ENCODE measurements at regions not wholly inside any gene's neighbourhood (a gene's known extent, or its start where the extent isn't known, plus 50 kb on each side); places are given as distances from the start of the nearest gene placed in this dataset.
A peak's percentile ranks its signal among the peaks of the same experiment; 100 is the strongest.
"Not testable (repeated sequence)": the region's sequence is repeated elsewhere in the genome, so short reads cannot be mapped to it uniquely, and the experiment has no call there.

DNA sequence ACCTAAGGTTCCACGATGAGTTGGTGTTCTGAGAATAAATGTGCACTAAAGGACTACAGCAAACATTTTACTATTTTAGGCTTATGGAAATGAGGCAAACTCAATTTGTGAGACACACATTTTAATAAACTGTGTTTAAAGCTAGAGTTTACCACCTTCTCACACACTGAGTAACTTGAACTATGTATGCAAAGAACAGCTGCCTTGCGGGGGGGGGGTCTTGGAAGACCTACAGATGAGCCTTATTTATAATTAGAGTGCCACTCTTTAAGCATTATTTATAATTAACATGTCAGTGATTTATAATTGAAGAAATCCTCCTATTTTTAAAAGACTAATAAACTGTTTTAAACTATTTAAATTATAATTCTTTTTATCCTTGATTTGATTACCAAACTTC, 300.4 kb downstream of the DLEU7 start:
- TF ChIP-seq CTCF (IDR thresholded peaks at IDR 0.05) (no peak), POLR2A (IDR thresholded peaks at IDR 0.05) (no peak), POLR2AphosphoS5 (IDR thresholded peaks at IDR 0.05) (no peak)
- DNase-seq (no peak), ATAC-seq (ENCODE audit: low FRiP score in 2 of 2) (no peak)
- peaks cover 0 to under 1% (median 0%) of the 10 kb centered on the region in 4 donors for H3K9me3 ChIP-seq
- no peaks in the 10 kb centered on the region for H3K36me3 ChIP-seq
- WGBS, 2 donors = 57 to 74% methylated on average over 2 of the region's 2 CpGs
- H3K27me3 ChIP-seq = no peaks in the 10 kb centered on the region
- H3K27ac ChIP-seq = no peak overlapping the region
- H3K4me3 ChIP-seq = no peak overlapping the region
- peaks cover 0 to 6% (median 0%) of the 10 kb centered on the region in 4 donors for H3K4me1 ChIP-seq

DNA sequence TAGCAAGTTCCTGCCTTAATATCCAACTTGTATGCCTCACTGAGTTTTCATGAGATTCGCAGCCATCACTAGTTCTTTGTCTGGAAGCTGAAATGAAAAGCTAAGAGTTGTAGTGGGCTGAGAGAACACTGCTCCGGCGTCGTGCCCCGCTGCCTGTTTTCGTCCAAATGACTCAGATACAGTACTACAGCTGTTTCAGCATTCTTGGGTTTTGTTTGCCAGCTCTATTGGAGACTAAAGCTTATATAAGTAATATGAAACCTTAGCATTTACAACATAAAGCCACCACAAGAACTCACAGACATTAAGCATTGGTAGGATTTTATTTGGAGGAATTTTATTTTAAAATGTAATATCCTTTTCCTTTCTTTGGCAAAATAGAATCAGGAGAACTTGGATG, 299.7 kb downstream of the DLEU7 start:
- Histone ChIP-seq H3K27me3 (no peaks in the 10 kb centered on the region), H3K9me3 (no peaks in the 10 kb centered on the region), H3K27ac (no peak overlapping the region), H3K36me3 (no peaks in the 10 kb centered on the region), H3K4me1 (peaks cover 0 to 6% (median 0%) of the 10 kb centered on the region in 4 donors), H3K4me3 (no peak overlapping the region)
- 68 to 74% methylated on average over 6 of the region's 6 CpGs for WGBS, 2 donors
- ATAC-seq (ENCODE audit: low FRiP score in 2 of 2) (no peak), DNase-seq (peak in 1 of 2 donors; percentile 33)
- TF ChIP-seq EP300 (IDR thresholded peaks at IDR 0.05) = no peak
- no peak for TF ChIP-seq CTCF (IDR thresholded peaks at IDR 0.05)
- no peak for TF ChIP-seq POLR2AphosphoS5 (IDR thresholded peaks at IDR 0.05)

DNA sequence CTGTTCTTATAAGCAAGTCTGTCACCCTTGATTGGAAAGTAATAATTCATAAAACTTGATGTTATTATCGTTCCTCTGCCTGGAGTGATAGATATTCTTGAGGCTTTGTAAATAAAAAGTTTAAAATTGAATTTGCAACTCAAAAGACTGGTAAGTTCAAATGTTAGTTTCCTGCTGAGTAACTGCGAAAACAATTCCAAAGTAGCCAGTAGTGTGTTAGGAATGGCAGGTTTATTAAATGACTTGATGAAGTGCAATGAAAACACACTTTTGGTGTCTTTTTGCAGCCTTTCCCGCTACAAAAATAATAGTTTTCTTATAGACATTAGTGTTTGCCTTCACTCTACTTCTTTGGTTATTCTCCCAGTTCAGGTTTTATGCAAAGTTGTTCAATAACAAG, 299.3 kb downstream of the DLEU7 start:
- no peaks in the 10 kb centered on the region for H3K27me3 ChIP-seq
- WGBS, 2 donors = 79 to 83% methylated on average over 3 of the region's 3 CpGs

GRCh38 chr13:50547175-50547574, 296.3 kb downstream of the DLEU7 start:
- H3K9me3 ChIP-seq; H3K27ac ChIP-seq; H3K36me3 ChIP-seq; ATAC-seq (ENCODE audit: low FRiP score in 2 of 2); DNase-seq; H3K4me1 ChIP-seq; H3K4me3 ChIP-seq; H3K27me3 ChIP-seq: not testable (repeated sequence)
- WGBS, 2 donors = 75 to 100% methylated on average over 1 to 2 of the region's 2 CpGs

More for the DNA sequence above, 299.3 kb downstream of the DLEU7 start:
- Histone ChIP-seq H3K4me1 (peaks cover 0 to 4% (median 0%) of the 10 kb centered on the region in 4 donors), H3K9me3 (no peaks in the 10 kb centered on the region), H3K4me3 (no peak overlapping the region), H3K27ac (no peak overlapping the region), H3K36me3 (no peaks in the 10 kb centered on the region)
- no peak for DNase-seq
- no peak for ATAC-seq (ENCODE audit: low FRiP score in 2 of 2)
- TF ChIP-seq POLR2A (IDR thresholded peaks at IDR 0.05) = no peak
- no peak for TF ChIP-seq POLR2AphosphoS5 (IDR thresholded peaks at IDR 0.05)
- no peak for TF ChIP-seq EP300 (IDR thresholded peaks at IDR 0.05)
- TF ChIP-seq CTCF (IDR thresholded peaks at IDR 0.05) = no peak

DNA sequence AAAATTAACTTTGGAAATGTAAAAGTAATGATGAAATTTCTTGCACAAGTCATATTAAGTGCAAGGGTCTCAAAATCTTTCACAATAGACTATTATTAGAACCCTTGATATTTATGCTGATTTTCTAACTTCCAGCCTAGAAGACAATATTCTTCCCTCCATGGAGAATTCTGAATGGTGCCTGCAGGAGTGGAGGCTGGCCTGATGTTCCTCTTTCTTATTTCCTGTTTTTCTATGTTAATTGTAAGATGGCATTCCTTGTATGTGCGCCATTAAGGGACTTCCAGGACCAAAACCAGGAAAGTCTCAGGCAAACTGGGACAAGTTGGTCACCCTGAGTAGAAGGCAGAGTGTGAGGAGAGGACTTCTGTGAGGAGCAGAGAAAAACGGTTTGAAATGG, 294.9 kb downstream of the DLEU7 start:
- H3K36me3 ChIP-seq = no peaks in the 10 kb centered on the region
- no peaks in the 10 kb centered on the region for H3K27me3 ChIP-seq
- H3K4me1 ChIP-seq = no peaks in the 10 kb centered on the region
- ATAC-seq (ENCODE audit: low FRiP score in 2 of 2) (no peak), DNase-seq (no peak)
- no peaks in the 10 kb centered on the region for H3K9me3 ChIP-seq
- TF ChIP-seq POLR2AphosphoS5 (IDR thresholded peaks at IDR 0.05) (no peak), POLR2A (IDR thresholded peaks at IDR 0.05) (no peak), EP300 (IDR thresholded peaks at IDR 0.05) (no peak), CTCF (IDR thresholded peaks at IDR 0.05) (no peak)
- WGBS, 2 donors = 88 to 94% methylated on average over 2 of the region's 2 CpGs
- no peak overlapping the region for H3K4me3 ChIP-seq
- H3K27ac ChIP-seq = no peak overlapping the region
